Vagina (tissue), 2 donors: ENCODE measurements at regions not wholly inside any gene's neighbourhood (a gene's known extent, or its start where the extent isn't known, plus 50 kb on each side); places are given as distances from the start of the nearest gene placed in this dataset.

Source experiments
- DNase-seq, 2 donors: peaks; one replicate each; pipeline ENCODE4 v3.0.0-alpha.2; 2017; ENCODE audit errors: extremely low spot score in 2 of 2
- H3K27ac ChIP-seq: fragments of 200-600 bp; sonication (generic); one replicate; pipeline ENCODE4 v1.5.1; 2019
- H3K27me3 ChIP-seq: fragments of 200-600 bp; sonication (generic); one replicate; pipeline ENCODE4 v1.5.1; 2019
- H3K36me3 ChIP-seq, 2 donors: fragments of 200-600 bp; sonication (generic); one replicate each; pipeline ENCODE4 v1.5.1; 2017 to 2019
- H3K4me1 ChIP-seq: fragments of 200-600 bp; sonication (generic); one replicate; pipeline ENCODE4 v1.5.1; 2019
- H3K4me3 ChIP-seq, 2 donors: fragments of 200-600 bp; sonication (generic); 1 replicate in 1 of 2; 2 replicates in 1 of 2; pipeline ENCODE4 v1.5.1; 2016 to 2019
- H3K9me3 ChIP-seq: fragments of 200-600 bp; sonication (generic); one replicate; pipeline ENCODE4 v1.5.1; 2019
- POLR2A ChIP-seq, 2 donors: fragments of 450-650 bp; IDR thresholded peaks; one replicate each; pipeline ENCODE4 v1.6.1; 2017; ENCODE audit warnings: antibody characterized with exemption in 2 of 2, mild to moderate bottlenecking in 2 of 2, moderate library complexity in 2 of 2
- POLR2AphosphoS5 ChIP-seq, 2 donors: sonication (generic); formaldehyde crosslinking; IDR thresholded peaks; one replicate each; pipeline ENCODE4 v1.9.0; 2017; ENCODE audit warnings: antibody characterized with exemption in 2 of 2, mild to moderate bottlenecking in 2 of 2, low read depth in 1 of 2; ENCODE audit not compliant: insufficient read depth in 1 of 2
- intact Hi-C: fragments of 100-400 bp; cut with DNase I; formaldehyde crosslinking; loops from one replicate; pipeline ENCODE4 v1.15.1; 2023
- TF ChIP-seq, protein P1 (sequence below), 3 experiments: fragments of 450-650 bp in 2 of 3; fragments of 200-600 bp in 1 of 3; sonication (generic) in 1 of 3; IDR thresholded peaks; one replicate each; pipeline ENCODE4 v1.5.1; 2017 to 2019; ENCODE audit warnings: antibody characterized with exemption in 3 of 3, mild to moderate bottlenecking in 2 of 3, moderate library complexity in 2 of 3

GRCh38 chr9:25260046-25260445 lies 418.2 kb downstream of the TUSC1 start:
- Histone ChIP-seq H3K4me3 (no peak overlapping the region), H3K4me1 (no peaks in the 10 kb centered on the region), H3K27me3 (no peaks in the 10 kb centered on the region), H3K36me3 (no peaks in the 10 kb centered on the region), H3K27ac (no peak overlapping the region), H3K9me3 (no peaks in the 10 kb centered on the region)
- intact Hi-C loops = no loop called here
- TF ChIP-seq, protein P1, sequence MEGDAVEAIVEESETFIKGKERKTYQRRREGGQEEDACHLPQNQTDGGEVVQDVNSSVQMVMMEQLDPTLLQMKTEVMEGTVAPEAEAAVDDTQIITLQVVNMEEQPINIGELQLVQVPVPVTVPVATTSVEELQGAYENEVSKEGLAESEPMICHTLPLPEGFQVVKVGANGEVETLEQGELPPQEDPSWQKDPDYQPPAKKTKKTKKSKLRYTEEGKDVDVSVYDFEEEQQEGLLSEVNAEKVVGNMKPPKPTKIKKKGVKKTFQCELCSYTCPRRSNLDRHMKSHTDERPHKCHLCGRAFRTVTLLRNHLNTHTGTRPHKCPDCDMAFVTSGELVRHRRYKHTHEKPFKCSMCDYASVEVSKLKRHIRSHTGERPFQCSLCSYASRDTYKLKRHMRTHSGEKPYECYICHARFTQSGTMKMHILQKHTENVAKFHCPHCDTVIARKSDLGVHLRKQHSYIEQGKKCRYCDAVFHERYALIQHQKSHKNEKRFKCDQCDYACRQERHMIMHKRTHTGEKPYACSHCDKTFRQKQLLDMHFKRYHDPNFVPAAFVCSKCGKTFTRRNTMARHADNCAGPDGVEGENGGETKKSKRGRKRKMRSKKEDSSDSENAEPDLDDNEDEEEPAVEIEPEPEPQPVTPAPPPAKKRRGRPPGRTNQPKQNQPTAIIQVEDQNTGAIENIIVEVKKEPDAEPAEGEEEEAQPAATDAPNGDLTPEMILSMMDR (IDR thresholded peaks at IDR 0.05) = no peak
- TF ChIP-seq POLR2A (IDR thresholded peaks at IDR 0.05) = no peak
- no peak for DNase-seq

GRCh38 chr9:25255216-25255615 lies 423.0 kb downstream of the TUSC1 start:
- intact Hi-C loops = no loop called here
- Histone ChIP-seq H3K4me3 (no peak overlapping the region), H3K27me3 (no peaks in the 10 kb centered on the region), H3K27ac (no peak overlapping the region), H3K36me3 (no peaks in the 10 kb centered on the region), H3K4me1 (no peaks in the 10 kb centered on the region), H3K9me3 (no peaks in the 10 kb centered on the region)
- TF ChIP-seq, protein P1 (IDR thresholded peaks at IDR 0.05) = no peak
- TF ChIP-seq POLR2A (IDR thresholded peaks at IDR 0.05) = no peak
- DNase-seq = no peak

GRCh38 chr9:25254051-25254450 lies 424.2 kb downstream of the TUSC1 start:
- intact Hi-C loops = no loop called here
- DNase-seq = no peak
- Histone ChIP-seq H3K27me3 (no peaks in the 10 kb centered on the region), H3K4me1 (no peaks in the 10 kb centered on the region), H3K4me3 (no peak overlapping the region), H3K9me3 (no peaks in the 10 kb centered on the region), H3K36me3 (no peaks in the 10 kb centered on the region), H3K27ac (no peak overlapping the region)
- TF ChIP-seq POLR2A (IDR thresholded peaks at IDR 0.05) (no peak), POLR2AphosphoS5 (IDR thresholded peaks at IDR 0.05; ENCODE audit: insufficient read depth in 1 of 2, low read depth in 1 of 2) (no peak)
- TF ChIP-seq, protein P1 (IDR thresholded peaks at IDR 0.05) = no peak

DNA sequence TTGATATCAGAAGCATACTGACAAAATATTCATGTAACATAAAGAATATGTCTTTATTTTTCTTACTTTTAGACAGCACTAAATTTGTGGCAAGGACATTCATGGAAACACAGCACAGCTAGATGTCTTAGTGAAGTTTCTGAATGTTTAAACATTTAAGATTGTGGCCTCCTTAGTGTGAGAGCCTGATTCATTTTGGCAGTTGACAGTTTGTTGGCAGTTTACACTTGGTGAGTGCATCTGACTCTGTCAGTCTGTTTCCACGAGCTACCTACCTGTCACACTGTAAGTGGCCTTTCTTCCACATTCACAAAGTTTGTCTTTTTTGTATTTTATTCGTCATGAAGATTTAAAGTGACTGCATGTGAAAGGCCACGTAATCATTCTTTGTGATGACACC lies 436.8 kb downstream of the TUSC1 start:
- H3K36me3 ChIP-seq = no peaks in the 10 kb centered on the region
- no peaks in the 10 kb centered on the region for H3K27me3 ChIP-seq
- DNase-seq = no peak
- H3K9me3 ChIP-seq = no peaks in the 10 kb centered on the region
- intact Hi-C loops = no loop called here
- H3K4me3 ChIP-seq = no peak overlapping the region
- TF ChIP-seq POLR2A (IDR thresholded peaks at IDR 0.05) (no peak), POLR2AphosphoS5 (IDR thresholded peaks at IDR 0.05; ENCODE audit: insufficient read depth in 1 of 2, low read depth in 1 of 2) (no peak)
- TF ChIP-seq, protein P1 (IDR thresholded peaks at IDR 0.05) = no peak
- no peak overlapping the region for H3K27ac ChIP-seq
- no peaks in the 10 kb centered on the region for H3K4me1 ChIP-seq

- TF ChIP-seq POLR2AphosphoS5 (IDR thresholded peaks at IDR 0.05; ENCODE audit: insufficient read depth in 1 of 2, low read depth in 1 of 2) (no peak), POLR2A (IDR thresholded peaks at IDR 0.05) (no peak)
- TF ChIP-seq, protein P1 (IDR thresholded peaks at IDR 0.05) = no peak
- no peaks in the 10 kb centered on the region for H3K4me1 ChIP-seq
- no peak overlapping the region for H3K27ac ChIP-seq
- no peak for DNase-seq
- no peaks in the 10 kb centered on the region for H3K36me3 ChIP-seq
- no peak overlapping the region for H3K4me3 ChIP-seq
- H3K27me3 ChIP-seq = no peaks in the 10 kb centered on the region
- intact Hi-C loops = no loop called here
- no peaks in the 10 kb centered on the region for H3K9me3 ChIP-seq
Measured at GRCh38 chr9:25226901-25227686, 451.1 kb downstream of the TUSC1 start.
